ENCODE measurements at regions not wholly inside any gene's neighbourhood (a gene's known extent, or its start where the extent isn't known, plus 50 kb on each side); places are given as distances from the start of the nearest gene placed in this dataset.

GRCh38 chr12:18975933-18976332, 153.6 kb upstream of the PLEKHA5 start:
- DNase-seq, result no peak

DNA sequence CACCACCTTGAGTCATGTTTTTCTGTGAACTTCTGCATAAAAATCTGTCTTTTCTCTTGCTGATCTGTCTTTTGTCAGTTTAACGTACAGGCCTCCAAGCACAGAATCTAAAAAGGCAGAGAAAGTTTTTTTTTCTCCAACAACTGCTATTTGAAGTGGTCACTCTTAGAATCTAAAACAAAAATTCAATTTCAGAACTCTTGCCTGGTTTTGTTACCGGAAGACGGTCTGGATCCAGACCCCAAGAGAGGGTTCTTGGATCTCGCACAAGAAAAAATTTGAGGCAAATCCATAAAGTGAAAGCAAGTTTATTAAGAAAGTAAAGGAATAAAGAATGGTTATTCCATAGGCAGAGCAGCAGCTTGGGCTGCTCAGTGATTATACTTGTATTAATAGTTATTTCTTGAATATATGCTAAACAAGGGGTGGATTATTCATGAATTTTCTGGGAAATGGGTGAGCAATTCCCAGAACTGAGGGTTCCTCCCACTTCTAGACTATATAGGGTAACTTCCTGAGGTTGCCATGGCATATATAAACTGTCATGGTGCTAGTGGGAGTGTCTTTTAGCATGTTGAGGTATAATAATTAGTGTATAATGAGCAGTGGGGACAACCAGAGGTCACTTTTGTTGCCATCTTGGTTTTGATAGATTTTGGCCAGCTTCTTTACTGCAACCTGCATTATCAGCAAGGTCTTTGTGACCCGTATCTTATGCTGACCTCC, 150.0 kb upstream of the PLEKHA5 start:
- no peak for DNase-seq

- DNase-seq, result no peak
Observed at GRCh38 chr12:18981732-18982131, 147.8 kb upstream of the PLEKHA5 start.

- no peak for DNase-seq
Observed at GRCh38 chr12:18982226-18982949, 147.1 kb upstream of the PLEKHA5 start.

- no peak for DNase-seq
Observed at GRCh38 chr12:18983854-18984253, 145.7 kb upstream of the PLEKHA5 start.

GRCh38 chr12:18990856-18991255, 138.7 kb upstream of the PLEKHA5 start:
- peak in 1 of 2 experiments; percentile 49 for DNase-seq

DNA sequence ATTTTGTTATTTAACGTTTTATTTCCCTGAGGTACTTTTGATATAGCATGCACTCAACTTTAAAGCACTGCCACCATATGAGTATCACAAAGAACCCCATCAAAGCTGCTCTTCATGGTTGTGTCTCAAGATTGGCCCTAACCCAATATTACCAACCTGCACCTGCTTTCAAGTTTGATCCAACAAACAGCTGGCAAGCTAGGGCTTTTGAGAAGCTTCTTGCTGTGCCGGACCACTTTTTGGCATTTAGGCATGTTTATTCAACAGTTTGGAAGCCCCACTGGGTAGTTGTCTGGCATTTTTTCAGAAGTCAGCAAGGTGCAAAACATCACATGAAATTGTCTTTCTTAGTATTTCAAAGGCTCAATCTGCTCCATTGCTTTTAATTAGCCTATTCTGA, 137.2 kb upstream of the PLEKHA5 start:
- DNase-seq, result peak in 1 of 2 experiments; percentile 32

GRCh38 chr12:18998343-18999261, 130.9 kb upstream of the PLEKHA5 start:
- DNase-seq, result peak in 1 of 2 experiments; percentile 14

GRCh38 chr12:19000836-19001235, 128.7 kb upstream of the PLEKHA5 start:
- no peak for DNase-seq

DNA sequence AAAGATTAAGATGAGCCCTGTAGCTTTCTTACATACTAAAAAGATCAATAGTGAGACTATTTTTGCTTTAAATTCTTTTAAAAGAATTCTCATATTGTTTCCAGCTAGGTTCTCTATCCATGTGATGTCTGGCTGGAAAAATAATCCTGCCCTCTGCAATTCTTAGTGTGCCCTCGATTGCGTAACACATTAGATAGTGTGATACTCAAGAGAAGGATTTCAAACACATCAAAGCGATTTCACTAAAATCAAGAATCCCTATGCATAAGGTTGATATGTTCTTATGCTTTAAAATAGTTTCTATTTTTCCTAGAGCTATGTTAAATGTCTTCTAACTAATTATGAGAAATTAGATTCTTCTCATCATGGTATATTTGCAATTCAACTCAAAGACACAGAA, 127.3 kb upstream of the PLEKHA5 start:
- no peak for DNase-seq

- DNase-seq, result no peak
Observed at GRCh38 chr12:19003141-19003540, 126.4 kb upstream of the PLEKHA5 start.

GRCh38 chr12:19003987-19004619, 125.4 kb upstream of the PLEKHA5 start:
- DNase-seq, result no peak

GRCh38 chr12:19005257-19005801, 124.2 kb upstream of the PLEKHA5 start:
- no peak for DNase-seq

DNA sequence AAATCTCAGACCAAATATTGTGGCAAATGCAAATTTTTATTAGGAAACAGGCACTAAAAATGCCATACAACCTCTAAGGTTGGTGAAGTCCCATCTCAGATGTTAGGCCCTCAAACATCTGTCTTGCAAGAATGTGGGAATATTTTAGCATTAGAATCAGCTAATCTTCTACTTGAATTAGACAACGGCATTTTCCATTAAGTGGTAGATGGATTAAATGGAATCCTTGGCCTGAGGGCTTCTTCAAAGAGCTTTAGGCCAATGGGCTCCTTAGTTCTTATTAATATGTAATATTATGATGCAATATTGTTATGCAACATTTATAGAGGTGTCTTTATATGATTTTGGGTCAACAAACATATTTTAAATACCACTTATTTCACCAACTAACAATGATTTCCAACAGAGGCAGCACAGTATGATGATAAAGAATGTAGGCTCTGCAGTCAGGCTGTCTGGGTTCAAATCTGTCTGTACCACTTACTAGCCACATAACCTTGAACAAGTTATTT, 122.9 kb upstream of the PLEKHA5 start:
- no peak for DNase-seq

DNA sequence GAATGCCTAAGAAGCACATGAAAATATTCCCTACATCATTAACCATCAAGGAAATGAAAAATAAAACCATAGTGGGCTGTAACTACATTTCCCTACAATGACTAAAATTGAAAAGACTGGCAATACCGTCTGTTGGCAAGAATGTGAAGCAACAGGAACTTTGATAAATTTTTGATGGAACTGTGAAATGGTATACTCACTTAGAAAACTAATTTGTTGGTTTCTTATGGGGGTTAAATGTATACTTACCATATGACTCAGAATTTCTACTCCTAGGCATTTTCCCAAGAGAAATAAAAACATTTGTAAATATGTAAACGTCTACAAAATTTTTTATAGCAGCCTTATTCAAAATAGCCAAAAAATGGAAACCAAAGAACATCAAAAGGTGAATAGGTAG, 121.4 kb upstream of the PLEKHA5 start:
- DNase-seq, result no peak

GRCh38 chr12:19010087-19010486, 119.4 kb upstream of the PLEKHA5 start:
- no peak for DNase-seq

GRCh38 chr12:19010726-19011125, 118.8 kb upstream of the PLEKHA5 start:
- DNase-seq, result no peak

DNA sequence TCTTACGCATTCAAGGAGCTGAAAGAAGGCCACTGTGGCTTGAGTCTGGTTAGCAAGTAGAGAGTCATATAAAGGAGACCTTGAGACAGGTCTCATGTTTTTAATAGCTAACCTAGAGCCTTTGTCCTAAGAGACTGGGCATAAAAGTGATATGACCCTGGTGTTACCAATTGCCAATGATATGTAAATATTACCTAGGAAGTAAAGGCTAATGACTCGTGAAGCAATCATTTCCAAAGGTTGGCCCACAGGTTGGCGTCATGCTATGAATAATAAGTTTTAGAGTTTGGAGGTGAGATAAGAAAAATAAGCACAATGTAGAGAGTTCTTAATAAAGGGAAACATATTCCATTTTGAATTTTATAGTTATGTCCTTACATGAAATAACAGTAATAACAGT, 116.6 kb upstream of the PLEKHA5 start:
- no peak for DNase-seq

DNA sequence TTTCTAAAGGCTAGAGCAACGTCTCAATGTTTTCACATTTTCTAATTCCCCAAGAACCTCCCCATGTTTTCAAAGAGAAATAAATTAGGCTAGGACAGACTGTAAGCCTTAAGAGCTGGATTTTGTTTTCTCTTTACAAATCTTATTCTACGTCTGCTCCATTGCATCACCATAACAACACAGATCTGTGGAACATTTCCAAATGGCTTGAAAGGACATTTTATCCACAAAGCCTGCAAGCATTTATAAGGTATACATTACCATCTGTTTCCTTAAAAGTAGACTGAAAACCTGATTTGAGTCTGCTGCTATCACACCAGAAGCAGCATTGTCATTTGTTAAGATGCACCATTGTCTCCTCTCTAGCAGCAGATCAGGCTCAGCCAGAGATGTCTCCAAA, 115.3 kb upstream of the PLEKHA5 start:
- no peak for DNase-seq

GRCh38 chr12:19015285-19015684, 114.2 kb upstream of the PLEKHA5 start:
- DNase-seq, result no peak

DNA sequence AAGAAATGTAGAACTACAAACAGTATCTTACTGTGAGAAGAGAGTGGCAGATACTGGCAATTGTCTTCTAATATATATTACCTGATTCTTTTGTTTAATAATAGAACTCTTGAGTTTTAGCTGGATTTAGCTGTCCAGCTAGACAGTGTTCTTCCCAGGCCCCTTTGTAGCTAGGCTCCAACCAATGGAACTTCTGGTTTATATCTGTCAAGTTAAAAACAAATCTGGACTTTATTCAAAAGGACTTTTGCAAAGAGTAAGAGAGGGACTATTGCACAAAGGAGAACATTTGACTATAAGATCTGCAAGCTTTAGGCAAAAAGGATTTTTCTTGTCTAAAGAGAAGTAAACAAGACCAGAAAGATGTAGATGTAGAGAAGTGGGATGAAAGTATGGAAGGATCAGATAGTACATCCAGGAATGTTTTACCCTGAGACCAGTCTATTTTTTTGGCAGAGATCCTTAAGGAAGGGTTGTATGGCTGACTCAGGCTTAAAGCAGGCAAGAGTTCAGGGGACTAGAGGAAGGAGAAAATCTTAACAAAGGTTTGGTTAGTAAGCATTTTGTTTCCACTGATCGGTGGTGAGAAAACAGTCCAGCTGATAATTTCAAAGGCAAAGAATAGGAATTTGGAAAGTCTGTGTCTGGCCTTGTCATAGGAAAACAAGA, 111.1 kb upstream of the PLEKHA5 start:
- DNase-seq, result no peak

DNA sequence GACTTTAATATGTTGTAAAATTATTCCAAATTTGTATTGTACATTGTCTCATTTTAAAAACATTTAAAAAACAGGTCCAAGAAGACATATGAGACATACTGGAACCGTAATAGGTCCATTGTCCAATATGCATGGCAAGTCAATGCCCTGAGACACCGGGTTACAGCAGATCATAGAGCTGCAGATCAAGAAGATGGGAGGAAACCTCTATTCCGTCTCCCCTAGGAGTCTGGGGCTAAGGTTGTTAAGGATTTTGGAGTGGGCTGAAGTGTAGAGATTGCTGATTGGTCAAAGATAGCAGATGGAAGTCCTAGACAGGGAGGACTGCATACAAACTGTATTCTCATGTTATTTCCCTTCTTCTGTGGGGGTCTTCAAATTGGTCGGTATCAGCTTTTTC, 108.3 kb upstream of the PLEKHA5 start:
- no peak for DNase-seq

Data from NCI-H187 (cell line).